ENCODE measurements at regions not wholly inside any gene's neighbourhood (a gene's known extent, or its start where the extent isn't known, plus 50 kb on each side); places are given as distances from the start of the nearest gene placed in this dataset.
"Not testable (repeated sequence)": the region's sequence is repeated elsewhere in the genome, so short reads cannot be mapped to it uniquely, and the experiment has no call there.

DNA sequence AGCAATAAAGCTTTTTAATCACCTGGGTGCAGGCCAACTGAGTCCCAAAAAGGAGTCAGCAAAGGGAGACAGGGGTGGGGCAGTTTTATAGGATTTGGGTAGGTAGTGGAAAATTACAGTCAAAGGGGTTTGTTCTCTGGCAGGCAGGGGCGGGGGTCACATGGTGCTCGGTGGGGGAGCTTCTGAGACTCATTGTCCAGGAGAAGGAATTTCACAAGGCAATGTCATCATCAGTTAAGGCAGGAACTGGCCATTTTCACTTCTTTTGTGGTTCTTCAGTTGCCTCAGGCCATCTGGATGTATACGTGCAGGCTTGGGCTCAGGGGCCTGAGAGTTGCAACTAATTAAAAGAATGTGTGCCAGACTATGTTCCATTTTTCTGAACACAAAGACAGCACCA, 147.5 kb upstream of the SCN7A start:
- TF ChIP-seq, protein P1, sequence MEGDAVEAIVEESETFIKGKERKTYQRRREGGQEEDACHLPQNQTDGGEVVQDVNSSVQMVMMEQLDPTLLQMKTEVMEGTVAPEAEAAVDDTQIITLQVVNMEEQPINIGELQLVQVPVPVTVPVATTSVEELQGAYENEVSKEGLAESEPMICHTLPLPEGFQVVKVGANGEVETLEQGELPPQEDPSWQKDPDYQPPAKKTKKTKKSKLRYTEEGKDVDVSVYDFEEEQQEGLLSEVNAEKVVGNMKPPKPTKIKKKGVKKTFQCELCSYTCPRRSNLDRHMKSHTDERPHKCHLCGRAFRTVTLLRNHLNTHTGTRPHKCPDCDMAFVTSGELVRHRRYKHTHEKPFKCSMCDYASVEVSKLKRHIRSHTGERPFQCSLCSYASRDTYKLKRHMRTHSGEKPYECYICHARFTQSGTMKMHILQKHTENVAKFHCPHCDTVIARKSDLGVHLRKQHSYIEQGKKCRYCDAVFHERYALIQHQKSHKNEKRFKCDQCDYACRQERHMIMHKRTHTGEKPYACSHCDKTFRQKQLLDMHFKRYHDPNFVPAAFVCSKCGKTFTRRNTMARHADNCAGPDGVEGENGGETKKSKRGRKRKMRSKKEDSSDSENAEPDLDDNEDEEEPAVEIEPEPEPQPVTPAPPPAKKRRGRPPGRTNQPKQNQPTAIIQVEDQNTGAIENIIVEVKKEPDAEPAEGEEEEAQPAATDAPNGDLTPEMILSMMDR (conservative IDR thresholded peaks at IDR 0.05; ENCODE audit: low read length), result not testable (repeated sequence)
- TF ChIP-seq EZH2phosphoT487 (IDR thresholded peaks at IDR 0.05; ENCODE audit: borderline replicate concordance, low read depth, low read length), result not testable (repeated sequence)
